PC-9 (cell line): ENCODE measurements at regions not wholly inside any gene's neighbourhood (a gene's known extent, or its start where the extent isn't known, plus 50 kb on each side); places are given as distances from the start of the nearest gene placed in this dataset.

Experiments used
- EZH2 ChIP-seq: fragments of 200-600 bp; sonication (generic); IDR thresholded peaks from 2 replicates; pipeline ENCODE4 v1.8.0; 2017; ENCODE audit warnings: antibody characterized with exemption, low read depth
- TF ChIP-seq, protein P1 (sequence below): fragments of 200-600 bp; sonication (generic); conservative IDR thresholded peaks from 2 replicates; pipeline ENCODE4 v1.6.1; 2017; ENCODE audit warnings: mixed run types, antibody characterized with exemption, mild to moderate bottlenecking, moderate library complexity

GRCh38 chr10:117666965-117667364 lies 124.4 kb downstream of the EMX2 start:
- TF ChIP-seq, protein P1, sequence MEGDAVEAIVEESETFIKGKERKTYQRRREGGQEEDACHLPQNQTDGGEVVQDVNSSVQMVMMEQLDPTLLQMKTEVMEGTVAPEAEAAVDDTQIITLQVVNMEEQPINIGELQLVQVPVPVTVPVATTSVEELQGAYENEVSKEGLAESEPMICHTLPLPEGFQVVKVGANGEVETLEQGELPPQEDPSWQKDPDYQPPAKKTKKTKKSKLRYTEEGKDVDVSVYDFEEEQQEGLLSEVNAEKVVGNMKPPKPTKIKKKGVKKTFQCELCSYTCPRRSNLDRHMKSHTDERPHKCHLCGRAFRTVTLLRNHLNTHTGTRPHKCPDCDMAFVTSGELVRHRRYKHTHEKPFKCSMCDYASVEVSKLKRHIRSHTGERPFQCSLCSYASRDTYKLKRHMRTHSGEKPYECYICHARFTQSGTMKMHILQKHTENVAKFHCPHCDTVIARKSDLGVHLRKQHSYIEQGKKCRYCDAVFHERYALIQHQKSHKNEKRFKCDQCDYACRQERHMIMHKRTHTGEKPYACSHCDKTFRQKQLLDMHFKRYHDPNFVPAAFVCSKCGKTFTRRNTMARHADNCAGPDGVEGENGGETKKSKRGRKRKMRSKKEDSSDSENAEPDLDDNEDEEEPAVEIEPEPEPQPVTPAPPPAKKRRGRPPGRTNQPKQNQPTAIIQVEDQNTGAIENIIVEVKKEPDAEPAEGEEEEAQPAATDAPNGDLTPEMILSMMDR = no peak
- TF ChIP-seq EZH2 = no peak
